ENCODE measurements at regions not wholly inside any gene's neighbourhood (a gene's known extent, or its start where the extent isn't known, plus 50 kb on each side); places are given as distances from the start of the nearest gene placed in this dataset.
A peak's percentile ranks its signal among the peaks of the same experiment; 100 is the strongest.
"Not testable (repeated sequence)": the region's sequence is repeated elsewhere in the genome, so short reads cannot be mapped to it uniquely, and the experiment has no call there.

GRCh38 chr3:170814822-170815221 lies 55.2 kb downstream of the RPL22L1 start:
- DNase-seq (ENCODE audit: low spot score in 2 of 2) (no peak), FAIRE-seq (no peak)

GRCh38 chr3:170813266-170813665 lies 56.7 kb downstream of the RPL22L1 start:
- no peak for DNase-seq (ENCODE audit: low spot score in 2 of 2)
- no peak for FAIRE-seq

- peak; percentile 52 for FAIRE-seq
- DNase-seq (ENCODE audit: low spot score in 2 of 2) = peak; percentile 51 to 65
Observed at GRCh38 chr3:170811928-170812591, 57.9 kb downstream of the RPL22L1 start.

GRCh38 chr3:170811515-170811914 lies 58.5 kb downstream of the RPL22L1 start:
- FAIRE-seq = no peak
- DNase-seq (ENCODE audit: low spot score in 2 of 2) = no peak

GRCh38 chr3:170809975-170810357 lies 60.0 kb downstream of the RPL22L1 start:
- no peak for FAIRE-seq
- no peak for DNase-seq (ENCODE audit: low spot score in 2 of 2)

- FAIRE-seq (no peak), DNase-seq (ENCODE audit: low spot score in 2 of 2) (peak; percentile 10 to 43)
Observed at GRCh38 chr3:170809007-170809974, 60.7 kb downstream of the RPL22L1 start.

- FAIRE-seq (no peak), DNase-seq (ENCODE audit: low spot score in 2 of 2) (no peak)
Observed at GRCh38 chr3:170808041-170808440, 62.0 kb downstream of the RPL22L1 start.

- no peak for DNase-seq (ENCODE audit: low spot score in 2 of 2)
- no peak for FAIRE-seq
Observed at GRCh38 chr3:170806676-170807075, 63.3 kb downstream of the RPL22L1 start.

- no peak for FAIRE-seq
Observed at GRCh38 chr3:170806141-170806540, 63.9 kb downstream of the RPL22L1 start.

GRCh38 chr3:170805296-170805695 lies 64.7 kb downstream of the RPL22L1 start:
- not testable (repeated sequence) for DNase-seq (ENCODE audit: low spot score in 2 of 2); FAIRE-seq

More at GRCh38 chr3:170806141-170806540, 63.9 kb downstream of the RPL22L1 start:
- DNase-seq (ENCODE audit: low spot score in 2 of 2) = no peak

- not testable (repeated sequence) for DNase-seq (ENCODE audit: low spot score in 2 of 2); FAIRE-seq
Observed at GRCh38 chr3:170804634-170805033, 65.4 kb downstream of the RPL22L1 start.

- FAIRE-seq = no peak
- no peak for DNase-seq (ENCODE audit: low spot score in 2 of 2)
Observed at GRCh38 chr3:170804078-170804477, 65.9 kb downstream of the RPL22L1 start.

- DNase-seq (ENCODE audit: low spot score in 2 of 2) (no peak), FAIRE-seq (no peak)
Observed at GRCh38 chr3:170802164-170803151, 67.5 kb downstream of the RPL22L1 start.

GRCh38 chr3:170801597-170801996 lies 68.4 kb downstream of the RPL22L1 start:
- DNase-seq (ENCODE audit: low spot score in 2 of 2) = no peak
- no peak for FAIRE-seq

GRCh38 chr3:170800275-170800674 lies 69.7 kb downstream of the RPL22L1 start:
- DNase-seq (ENCODE audit: low spot score in 2 of 2); FAIRE-seq: not testable (repeated sequence)

- no peak for DNase-seq (ENCODE audit: low spot score in 2 of 2)
- FAIRE-seq = no peak
Observed at GRCh38 chr3:170799009-170799408, 71.0 kb downstream of the RPL22L1 start.

GRCh38 chr3:170797685-170798084 lies 72.3 kb downstream of the RPL22L1 start:
- no peak for FAIRE-seq

GRCh38 chr3:170792471-170792870 lies 77.5 kb downstream of the RPL22L1 start:
- FAIRE-seq (no peak), DNase-seq (ENCODE audit: low spot score in 2 of 2) (no peak)

More at GRCh38 chr3:170797685-170798084, 72.3 kb downstream of the RPL22L1 start:
- DNase-seq (ENCODE audit: low spot score in 2 of 2) = no peak

GRCh38 chr3:170790647-170791046 lies 79.3 kb downstream of the RPL22L1 start:
- FAIRE-seq (no peak), DNase-seq (ENCODE audit: low spot score in 2 of 2) (no peak)

- DNase-seq (ENCODE audit: low spot score in 2 of 2) (no peak), FAIRE-seq (no peak)
Observed at GRCh38 chr3:170787464-170787863, 82.5 kb downstream of the RPL22L1 start.

All from frontal cortex (tissue), 3 donors.